ENCODE measurements at regions not wholly inside any gene's neighbourhood (a gene's known extent, or its start where the extent isn't known, plus 50 kb on each side); places are given as distances from the start of the nearest gene placed in this dataset.
"Not testable (repeated sequence)": the region's sequence is repeated elsewhere in the genome, so short reads cannot be mapped to it uniquely, and the experiment has no call there.

- no peak overlapping the region for H3K4me3 ChIP-seq (ENCODE audit: insufficient read length, low read depth)
- TF ChIP-seq YY1 (IDR thresholded peaks at IDR 0.05; ENCODE audit: insufficient read depth, insufficient read length) (no peak), ZNF274 (IDR thresholded peaks at IDR 0.05; ENCODE audit: low read depth, low read length) (no peak), SUZ12 (IDR thresholded peaks at IDR 0.05; ENCODE audit: extremely low read depth, insufficient read depth, insufficient read length) (no peak)
- H3K27me3 ChIP-seq (ENCODE audit: insufficient read depth, insufficient read length) = no peaks in the 10 kb centered on the region
- H3K4me1 ChIP-seq (ENCODE audit: insufficient read depth, insufficient read length) = no peaks in the 10 kb centered on the region
- no peak overlapping the region for H3K9ac ChIP-seq (ENCODE audit: insufficient read length, low read depth)
- no peaks in the 10 kb centered on the region for H3K36me3 ChIP-seq (ENCODE audit: insufficient read depth, insufficient read length, low read length)
- no peaks in the 10 kb centered on the region for H3K9me3 ChIP-seq (ENCODE audit: insufficient read depth, low read length)
- DNase-seq (ENCODE audit: low read depth, low spot score) = no peak
Observed at GRCh38 chr20:47885909-47886453, 100.7 kb upstream of the SULF2 start.

GRCh38 chr20:47883940-47884339 lies 98.7 kb upstream of the SULF2 start:
- not testable (repeated sequence) for H3K9ac ChIP-seq (ENCODE audit: insufficient read length, low read depth); H3K4me3 ChIP-seq (ENCODE audit: insufficient read length, low read depth); DNase-seq (ENCODE audit: low read depth, low spot score); H3K4me1 ChIP-seq (ENCODE audit: insufficient read depth, insufficient read length); H3K9me3 ChIP-seq (ENCODE audit: insufficient read depth, low read length); H3K36me3 ChIP-seq (ENCODE audit: insufficient read depth, insufficient read length, low read length); H3K27me3 ChIP-seq (ENCODE audit: insufficient read depth, insufficient read length)

GRCh38 chr20:47883186-47883585 lies 97.9 kb upstream of the SULF2 start:
- H3K4me1 ChIP-seq (ENCODE audit: insufficient read depth, insufficient read length) = peaks cover 5% of the 10 kb centered on the region
- H3K36me3 ChIP-seq (ENCODE audit: insufficient read depth, insufficient read length, low read length) = no peaks in the 10 kb centered on the region
- DNase-seq (ENCODE audit: low read depth, low spot score) = no peak
- no peaks in the 10 kb centered on the region for H3K9me3 ChIP-seq (ENCODE audit: insufficient read depth, low read length)
- H3K27me3 ChIP-seq (ENCODE audit: insufficient read depth, insufficient read length) = no peaks in the 10 kb centered on the region
- H3K9ac ChIP-seq (ENCODE audit: insufficient read length, low read depth) = no peak overlapping the region
- no peak overlapping the region for H3K4me3 ChIP-seq (ENCODE audit: insufficient read length, low read depth)
- no peak for TF ChIP-seq YY1 (IDR thresholded peaks at IDR 0.05; ENCODE audit: insufficient read depth, insufficient read length)
- TF ChIP-seq SUZ12 (IDR thresholded peaks at IDR 0.05; ENCODE audit: extremely low read depth, insufficient read depth, insufficient read length) = no peak
- TF ChIP-seq ZNF274 (IDR thresholded peaks at IDR 0.05; ENCODE audit: low read depth, low read length) = no peak

DNA sequence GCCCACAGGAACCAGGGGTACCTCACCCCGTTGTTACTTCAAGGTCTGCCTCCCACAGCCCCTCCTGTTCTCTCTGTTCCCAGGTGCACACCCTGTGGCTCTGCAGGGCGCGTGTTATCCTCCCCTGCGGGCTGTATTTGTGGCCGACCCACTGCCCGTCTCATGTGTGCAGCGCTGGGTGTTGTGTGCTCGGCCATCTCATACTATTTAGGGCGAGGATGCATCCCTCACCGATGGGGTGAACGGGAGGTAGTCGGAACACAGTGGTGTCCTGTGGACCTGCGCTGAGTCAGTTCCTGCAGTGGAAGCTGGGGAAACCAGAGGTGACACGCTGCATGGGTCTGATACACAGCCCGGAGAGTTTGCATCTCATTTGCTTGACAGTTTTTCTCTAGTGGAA lies 94.5 kb upstream of the SULF2 start:
- H3K36me3 ChIP-seq (ENCODE audit: insufficient read depth, insufficient read length, low read length) = no peaks in the 10 kb centered on the region
- peaks cover 8% of the 10 kb centered on the region for H3K4me1 ChIP-seq (ENCODE audit: insufficient read depth, insufficient read length)
- no peak for DNase-seq (ENCODE audit: low read depth, low spot score)
- no peak overlapping the region for H3K9ac ChIP-seq (ENCODE audit: insufficient read length, low read depth)
- TF ChIP-seq SUZ12 (IDR thresholded peaks at IDR 0.05; ENCODE audit: extremely low read depth, insufficient read depth, insufficient read length) = no peak
- TF ChIP-seq ZNF274 (IDR thresholded peaks at IDR 0.05; ENCODE audit: low read depth, low read length) = no peak
- no peak for TF ChIP-seq YY1 (IDR thresholded peaks at IDR 0.05; ENCODE audit: insufficient read depth, insufficient read length)
- no peaks in the 10 kb centered on the region for H3K9me3 ChIP-seq (ENCODE audit: insufficient read depth, low read length)
- H3K27me3 ChIP-seq (ENCODE audit: insufficient read depth, insufficient read length) = no peaks in the 10 kb centered on the region
- no peak overlapping the region for H3K4me3 ChIP-seq (ENCODE audit: insufficient read length, low read depth)

DNA sequence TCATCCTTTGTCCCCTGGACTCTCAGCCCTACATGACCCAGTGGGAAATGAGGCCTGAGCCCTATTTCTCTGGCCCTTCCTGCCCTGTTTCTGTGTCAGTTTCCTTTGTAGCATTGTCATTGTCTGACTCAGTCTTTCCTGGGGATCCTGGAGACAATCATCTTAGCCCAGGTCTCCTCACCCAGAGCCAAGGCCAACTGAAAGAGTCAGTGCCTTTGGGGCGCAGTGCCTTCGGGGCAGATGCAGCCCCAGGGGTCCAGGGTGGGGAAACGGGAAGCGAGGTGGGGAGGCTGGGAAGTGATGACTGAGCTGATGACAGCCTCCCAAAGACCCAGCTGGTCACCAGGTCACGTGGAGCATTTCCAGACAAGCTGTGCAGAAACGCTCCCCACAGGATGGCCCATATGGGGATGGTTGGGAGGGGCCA lies 93.3 kb upstream of the SULF2 start:
- no peaks in the 10 kb centered on the region for H3K9me3 ChIP-seq (ENCODE audit: insufficient read depth, low read length)
- H3K4me3 ChIP-seq (ENCODE audit: insufficient read length, low read depth) = no peak overlapping the region
- H3K36me3 ChIP-seq (ENCODE audit: insufficient read depth, insufficient read length, low read length) = no peaks in the 10 kb centered on the region
- no peak overlapping the region for H3K9ac ChIP-seq (ENCODE audit: insufficient read length, low read depth)
- peaks cover 8% of the 10 kb centered on the region for H3K4me1 ChIP-seq (ENCODE audit: insufficient read depth, insufficient read length)
- TF ChIP-seq ZNF274 (IDR thresholded peaks at IDR 0.05; ENCODE audit: low read depth, low read length) (no peak), SUZ12 (IDR thresholded peaks at IDR 0.05; ENCODE audit: extremely low read depth, insufficient read depth, insufficient read length) (no peak), YY1 (IDR thresholded peaks at IDR 0.05; ENCODE audit: insufficient read depth, insufficient read length) (no peak)
- no peaks in the 10 kb centered on the region for H3K27me3 ChIP-seq (ENCODE audit: insufficient read depth, insufficient read length)
- DNase-seq (ENCODE audit: low read depth, low spot score) = no peak

DNA sequence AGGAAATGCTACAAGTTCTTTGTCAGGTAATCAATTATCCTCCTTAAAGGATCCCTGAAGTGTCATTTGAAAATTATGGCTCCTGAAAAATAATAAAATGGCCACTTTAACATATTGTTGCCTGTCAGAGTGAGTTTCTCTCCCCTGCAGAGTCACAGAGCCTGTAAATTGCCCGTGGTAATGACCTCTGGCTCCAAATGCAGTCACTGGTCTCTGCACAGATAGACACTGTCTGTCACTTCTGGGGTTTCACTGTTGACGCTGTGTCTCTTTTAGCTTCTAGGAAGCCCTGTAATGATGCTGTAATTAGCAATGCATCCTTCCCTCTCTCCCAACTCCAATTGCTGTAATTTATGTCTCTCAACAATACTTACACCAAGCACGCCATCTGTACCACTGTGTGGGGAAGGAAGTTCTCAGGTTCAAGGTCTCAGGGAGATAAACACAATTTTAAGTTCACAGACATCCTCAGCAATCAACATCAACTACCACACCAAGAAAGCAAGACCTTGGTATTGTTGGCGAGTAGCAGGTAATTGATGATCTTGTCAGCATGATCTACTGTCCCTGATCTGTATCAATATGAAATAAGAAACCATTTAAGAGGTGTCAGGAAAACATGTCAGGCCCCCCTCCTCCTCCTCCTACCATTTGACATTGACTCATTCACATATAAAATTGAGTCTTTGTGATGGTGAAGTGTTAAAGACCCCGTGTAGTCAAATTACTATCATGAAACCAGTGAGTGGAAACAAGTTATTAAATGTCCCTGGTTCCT lies 91.2 kb upstream of the SULF2 start:
- Histone ChIP-seq H3K9me3 (ENCODE audit: insufficient read depth, low read length) (no peaks in the 10 kb centered on the region), H3K9ac (ENCODE audit: insufficient read length, low read depth) (no peak overlapping the region), H3K4me1 (ENCODE audit: insufficient read depth, insufficient read length) (peaks cover 8% of the 10 kb centered on the region), H3K27me3 (ENCODE audit: insufficient read depth, insufficient read length) (no peaks in the 10 kb centered on the region), H3K4me3 (ENCODE audit: insufficient read length, low read depth) (no peak overlapping the region), H3K36me3 (ENCODE audit: insufficient read depth, insufficient read length, low read length) (no peaks in the 10 kb centered on the region)
- TF ChIP-seq SUZ12 (IDR thresholded peaks at IDR 0.05; ENCODE audit: extremely low read depth, insufficient read depth, insufficient read length) (no peak), ZNF274 (IDR thresholded peaks at IDR 0.05; ENCODE audit: low read depth, low read length) (no peak), YY1 (IDR thresholded peaks at IDR 0.05; ENCODE audit: insufficient read depth, insufficient read length) (no peak)
- DNase-seq (ENCODE audit: low read depth, low spot score) = no peak

GRCh38 chr20:47875297-47876025 lies 90.2 kb upstream of the SULF2 start:
- Histone ChIP-seq H3K27me3 (ENCODE audit: insufficient read depth, insufficient read length) (no peaks in the 10 kb centered on the region), H3K9ac (ENCODE audit: insufficient read length, low read depth) (no peak overlapping the region), H3K36me3 (ENCODE audit: insufficient read depth, insufficient read length, low read length) (no peaks in the 10 kb centered on the region), H3K4me1 (ENCODE audit: insufficient read depth, insufficient read length) (peaks cover 8% of the 10 kb centered on the region), H3K4me3 (ENCODE audit: insufficient read length, low read depth) (no peak overlapping the region), H3K9me3 (ENCODE audit: insufficient read depth, low read length) (no peaks in the 10 kb centered on the region)
- DNase-seq (ENCODE audit: low read depth, low spot score) = no peak
- TF ChIP-seq SUZ12 (IDR thresholded peaks at IDR 0.05; ENCODE audit: extremely low read depth, insufficient read depth, insufficient read length) (no peak), YY1 (IDR thresholded peaks at IDR 0.05; ENCODE audit: insufficient read depth, insufficient read length) (no peak), ZNF274 (IDR thresholded peaks at IDR 0.05; ENCODE audit: low read depth, low read length) (no peak)
